ENCODE measurements at regions not wholly inside any gene's neighbourhood (a gene's known extent, or its start where the extent isn't known, plus 50 kb on each side); places are given as distances from the start of the nearest gene placed in this dataset.

GRCh38 chr2:150085478-150085877 is 402.0 kb downstream of the RND3 start (continued):
- TF ChIP-seq, protein P1, sequence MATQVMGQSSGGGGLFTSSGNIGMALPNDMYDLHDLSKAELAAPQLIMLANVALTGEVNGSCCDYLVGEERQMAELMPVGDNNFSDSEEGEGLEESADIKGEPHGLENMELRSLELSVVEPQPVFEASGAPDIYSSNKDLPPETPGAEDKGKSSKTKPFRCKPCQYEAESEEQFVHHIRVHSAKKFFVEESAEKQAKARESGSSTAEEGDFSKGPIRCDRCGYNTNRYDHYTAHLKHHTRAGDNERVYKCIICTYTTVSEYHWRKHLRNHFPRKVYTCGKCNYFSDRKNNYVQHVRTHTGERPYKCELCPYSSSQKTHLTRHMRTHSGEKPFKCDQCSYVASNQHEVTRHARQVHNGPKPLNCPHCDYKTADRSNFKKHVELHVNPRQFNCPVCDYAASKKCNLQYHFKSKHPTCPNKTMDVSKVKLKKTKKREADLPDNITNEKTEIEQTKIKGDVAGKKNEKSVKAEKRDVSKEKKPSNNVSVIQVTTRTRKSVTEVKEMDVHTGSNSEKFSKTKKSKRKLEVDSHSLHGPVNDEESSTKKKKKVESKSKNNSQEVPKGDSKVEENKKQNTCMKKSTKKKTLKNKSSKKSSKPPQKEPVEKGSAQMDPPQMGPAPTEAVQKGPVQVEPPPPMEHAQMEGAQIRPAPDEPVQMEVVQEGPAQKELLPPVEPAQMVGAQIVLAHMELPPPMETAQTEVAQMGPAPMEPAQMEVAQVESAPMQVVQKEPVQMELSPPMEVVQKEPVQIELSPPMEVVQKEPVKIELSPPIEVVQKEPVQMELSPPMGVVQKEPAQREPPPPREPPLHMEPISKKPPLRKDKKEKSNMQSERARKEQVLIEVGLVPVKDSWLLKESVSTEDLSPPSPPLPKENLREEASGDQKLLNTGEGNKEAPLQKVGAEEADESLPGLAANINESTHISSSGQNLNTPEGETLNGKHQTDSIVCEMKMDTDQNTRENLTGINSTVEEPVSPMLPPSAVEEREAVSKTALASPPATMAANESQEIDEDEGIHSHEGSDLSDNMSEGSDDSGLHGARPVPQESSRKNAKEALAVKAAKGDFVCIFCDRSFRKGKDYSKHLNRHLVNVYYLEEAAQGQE (IDR thresholded peaks at IDR 0.05; ENCODE audit: low read depth, low read length): no peak
- no peak for TF ChIP-seq CHD2 (IDR thresholded peaks at IDR 0.05; ENCODE audit: low read length, partially characterized antibody)
- TF ChIP-seq NFIC (IDR thresholded peaks at IDR 0.05; ENCODE audit: borderline replicate concordance): no peak
- no peak for TF ChIP-seq YY1 (IDR thresholded peaks at IDR 0.05; ENCODE audit: low read depth)

DNA sequence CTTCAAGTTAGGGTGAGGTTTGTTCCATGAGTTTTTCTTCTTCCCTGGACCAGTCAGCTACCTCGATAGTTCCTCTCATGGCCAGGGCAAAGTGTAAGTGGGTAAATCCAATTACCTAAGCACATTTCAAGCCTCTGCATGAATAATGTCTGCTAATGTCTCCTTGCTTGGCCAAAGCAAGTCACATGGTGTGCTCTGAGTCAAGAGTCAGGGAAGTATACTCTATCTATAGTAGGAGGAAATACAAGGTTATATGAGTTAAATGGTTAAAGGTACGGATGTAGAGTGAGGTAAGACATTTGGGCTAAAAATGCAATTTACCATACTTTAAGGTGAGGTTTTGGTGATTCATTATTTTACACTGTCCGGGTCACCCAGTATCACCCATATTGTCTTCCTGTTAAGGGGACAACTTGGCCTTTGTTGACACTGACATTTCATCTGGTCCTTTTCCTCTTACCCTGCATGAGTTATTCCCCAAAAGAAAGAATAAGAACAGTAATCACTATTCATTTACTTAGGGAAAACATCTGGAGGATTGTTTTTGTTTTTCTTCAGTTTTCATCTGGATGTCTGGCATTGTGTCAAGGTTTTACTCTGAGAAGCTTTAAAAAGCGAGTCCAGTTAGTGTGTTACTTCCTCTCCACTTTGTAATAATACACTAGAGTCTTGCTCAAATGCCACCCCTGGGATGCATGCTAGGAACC is 405.5 kb downstream of the RND3 start:
- Histone ChIP-seq H3K27ac (ENCODE audit: low read depth in 2 of 2, low read length in 1 of 2) (no peak overlapping the region), H3K79me2 (ENCODE audit: insufficient read depth) (no peaks in the 10 kb centered on the region), H3K9me3 (peaks cover 10% of the 10 kb centered on the region), H3K4me3 (ENCODE audit: low read depth in 2 of 2, low read length in 1 of 2) (no peak overlapping the region), H3K9me2 (no peaks in the 10 kb centered on the region), H3K9ac (no peak overlapping the region), H3K4me2 (no peak overlapping the region), H2AFZ (ENCODE audit: low read depth) (no peak overlapping the region), H4K20me1 (ENCODE audit: insufficient read depth) (no peaks in the 10 kb centered on the region), H3K27me3 (ENCODE audit: insufficient read depth) (no peaks in the 10 kb centered on the region), H3K4me1 (ENCODE audit: control insufficient read depth in 1 of 2, insufficient read depth in 2 of 2, low read depth in 1 of 2, low read length in 1 of 2) (peaks cover 0 to 11% of the 10 kb centered on the region in 2 experiments; a peak in 1 of 4 replicates), H3F3A (replicated peaks; ENCODE audit: insufficient read depth) (peaks cover 12% of the 10 kb centered on the region), H3K36me3 (replicated peaks in 1 of 2; ENCODE audit: control insufficient read depth in 1 of 2, insufficient read depth in 2 of 2, low read length in 1 of 2) (no peaks in the 10 kb centered on the region)
- TF ChIP-seq RFX5 (IDR thresholded peaks at IDR 0.05; ENCODE audit: low read length) (no peak), FOSL2 (IDR thresholded peaks at IDR 0.05; ENCODE audit: borderline replicate concordance, low read depth) (no peak), NFIC (IDR thresholded peaks at IDR 0.05; ENCODE audit: borderline replicate concordance) (no peak), YY1 (IDR thresholded peaks at IDR 0.05; ENCODE audit: low read depth) (no peak), GABPA (IDR thresholded peaks at IDR 0.05; ENCODE audit: low read depth) (no peak), TEAD4 (IDR thresholded peaks at IDR 0.05; ENCODE audit: borderline replicate concordance, insufficient read depth) (no peak), GATA2 (CRISPR knock-in tag; IDR thresholded peaks at IDR 0.05) (no peak), JUND (IDR thresholded peaks at IDR 0.05) (no peak), RAD21 (IDR thresholded peaks at IDR 0.05; ENCODE audit: low read length) (no peak), NRF1 (IDR thresholded peaks at IDR 0.05; ENCODE audit: low read depth, low read length) (no peak)
- TF ChIP-seq, protein P2, sequence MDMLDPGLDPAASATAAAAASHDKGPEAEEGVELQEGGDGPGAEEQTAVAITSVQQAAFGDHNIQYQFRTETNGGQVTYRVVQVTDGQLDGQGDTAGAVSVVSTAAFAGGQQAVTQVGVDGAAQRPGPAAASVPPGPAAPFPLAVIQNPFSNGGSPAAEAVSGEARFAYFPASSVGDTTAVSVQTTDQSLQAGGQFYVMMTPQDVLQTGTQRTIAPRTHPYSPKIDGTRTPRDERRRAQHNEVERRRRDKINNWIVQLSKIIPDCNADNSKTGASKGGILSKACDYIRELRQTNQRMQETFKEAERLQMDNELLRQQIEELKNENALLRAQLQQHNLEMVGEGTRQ (IDR thresholded peaks at IDR 0.05; ENCODE audit: borderline replicate concordance, low read depth, low read length): no peak
- 88% methylated on average over 4 of the region's 4 CpGs for WGBS (ENCODE audit: low lambda C conversion rate)
- no peak for DNase-seq
- POLR2A ChIA-PET: no interaction called here
- CTCF ChIA-PET: no interaction called here
